Vagina (tissue), 2 donors: ENCODE measurements at regions not wholly inside any gene's neighbourhood (a gene's known extent, or its start where the extent isn't known, plus 50 kb on each side); places are given as distances from the start of the nearest gene placed in this dataset.

Source experiments
- POLR2A ChIP-seq, 2 donors: fragments of 450-650 bp; IDR thresholded peaks; one replicate each; pipeline ENCODE4 v1.6.1; 2017; ENCODE audit warnings: antibody characterized with exemption in 2 of 2, mild to moderate bottlenecking in 2 of 2, moderate library complexity in 2 of 2
- POLR2AphosphoS5 ChIP-seq, 2 donors: sonication (generic); formaldehyde crosslinking; IDR thresholded peaks; one replicate each; pipeline ENCODE4 v1.9.0; 2017; ENCODE audit warnings: antibody characterized with exemption in 2 of 2, mild to moderate bottlenecking in 2 of 2, low read depth in 1 of 2; ENCODE audit not compliant: insufficient read depth in 1 of 2
- TF ChIP-seq, protein P1 (sequence below), 3 experiments: fragments of 450-650 bp in 2 of 3; fragments of 200-600 bp in 1 of 3; sonication (generic) in 1 of 3; IDR thresholded peaks; one replicate each; pipeline ENCODE4 v1.5.1; 2017 to 2019; ENCODE audit warnings: antibody characterized with exemption in 3 of 3, mild to moderate bottlenecking in 2 of 3, moderate library complexity in 2 of 3

DNA sequence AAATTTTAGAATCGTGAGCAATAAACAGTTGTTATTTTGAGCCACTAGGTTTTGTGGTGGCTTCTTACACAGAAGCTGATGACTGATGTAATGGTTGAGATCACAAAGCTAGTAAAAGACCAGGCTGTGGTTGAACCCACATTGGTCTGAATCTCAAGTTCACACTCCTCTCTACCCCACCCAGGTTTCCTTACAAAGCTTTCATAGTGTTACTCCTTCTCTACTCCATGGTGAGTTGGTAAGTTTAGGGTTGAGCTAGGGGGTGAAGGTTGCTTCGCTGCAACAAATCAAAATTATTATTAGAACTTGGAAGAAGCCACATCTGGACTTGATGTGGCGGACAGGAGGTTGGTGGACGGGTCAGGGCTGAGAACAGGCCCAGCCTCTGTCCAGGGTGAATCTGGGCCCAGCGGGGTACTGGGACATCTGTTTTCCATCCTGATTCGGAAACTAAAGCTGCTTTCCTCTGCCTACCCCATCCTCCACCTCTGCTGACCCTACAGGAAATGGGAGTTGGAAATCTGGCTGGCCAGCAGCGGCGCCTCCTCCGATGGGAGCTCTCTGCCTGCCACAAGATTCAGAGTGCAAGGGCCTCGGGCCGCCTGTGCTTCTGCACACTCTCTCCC, 86.3 kb downstream of the ZFP36L2 start:
- peak in 1 of 2 donors; percentile 62 for TF ChIP-seq POLR2AphosphoS5 (IDR thresholded peaks at IDR 0.05; ENCODE audit: insufficient read depth in 1 of 2, low read depth in 1 of 2)
- TF ChIP-seq, protein P1, sequence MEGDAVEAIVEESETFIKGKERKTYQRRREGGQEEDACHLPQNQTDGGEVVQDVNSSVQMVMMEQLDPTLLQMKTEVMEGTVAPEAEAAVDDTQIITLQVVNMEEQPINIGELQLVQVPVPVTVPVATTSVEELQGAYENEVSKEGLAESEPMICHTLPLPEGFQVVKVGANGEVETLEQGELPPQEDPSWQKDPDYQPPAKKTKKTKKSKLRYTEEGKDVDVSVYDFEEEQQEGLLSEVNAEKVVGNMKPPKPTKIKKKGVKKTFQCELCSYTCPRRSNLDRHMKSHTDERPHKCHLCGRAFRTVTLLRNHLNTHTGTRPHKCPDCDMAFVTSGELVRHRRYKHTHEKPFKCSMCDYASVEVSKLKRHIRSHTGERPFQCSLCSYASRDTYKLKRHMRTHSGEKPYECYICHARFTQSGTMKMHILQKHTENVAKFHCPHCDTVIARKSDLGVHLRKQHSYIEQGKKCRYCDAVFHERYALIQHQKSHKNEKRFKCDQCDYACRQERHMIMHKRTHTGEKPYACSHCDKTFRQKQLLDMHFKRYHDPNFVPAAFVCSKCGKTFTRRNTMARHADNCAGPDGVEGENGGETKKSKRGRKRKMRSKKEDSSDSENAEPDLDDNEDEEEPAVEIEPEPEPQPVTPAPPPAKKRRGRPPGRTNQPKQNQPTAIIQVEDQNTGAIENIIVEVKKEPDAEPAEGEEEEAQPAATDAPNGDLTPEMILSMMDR (IDR thresholded peaks at IDR 0.05): no peak
- TF ChIP-seq POLR2A (IDR thresholded peaks at IDR 0.05): no peak
